HG02588 (cell line): ENCODE measurements at regions not wholly inside any gene's neighbourhood (a gene's known extent, or its start where the extent isn't known, plus 50 kb on each side); places are given as distances from the start of the nearest gene placed in this dataset.

Source experiments
- ATAC-seq: cut with Tn5 transposase; IDR thresholded peaks from one replicate; pipeline ENCODE4 v1.9.1; 2021; ENCODE audit warnings: mild to moderate bottlenecking, moderate library complexity; ENCODE audit not compliant: unreplicated experiment

- no peak for ATAC-seq
Measured at GRCh38 chr2:58686776-58687175, 445.7 kb upstream of the FANCL start.

GRCh38 chr2:58680755-58681310, 439.7 kb upstream of the FANCL start:
- no peak for ATAC-seq

GRCh38 chr2:58677748-58678147, 436.6 kb upstream of the FANCL start:
- ATAC-seq = no peak

- no peak for ATAC-seq
Measured at GRCh38 chr2:58671675-58672074, 430.6 kb upstream of the FANCL start.

GRCh38 chr2:58669998-58670397, 428.9 kb upstream of the FANCL start:
- ATAC-seq = no peak

GRCh38 chr2:58667137-58667774, 426.1 kb upstream of the FANCL start:
- ATAC-seq = no peak

GRCh38 chr2:58666323-58666970, 425.3 kb upstream of the FANCL start:
- no peak for ATAC-seq

- ATAC-seq = no peak
Measured at GRCh38 chr2:58665154-58665553, 424.0 kb upstream of the FANCL start.

- ATAC-seq = no peak
Measured at GRCh38 chr2:58664523-58665151, 423.5 kb upstream of the FANCL start.

- no peak for ATAC-seq
Measured at GRCh38 chr2:58660046-58660445, 418.9 kb upstream of the FANCL start.

GRCh38 chr2:58655152-58655551, 414.0 kb upstream of the FANCL start:
- no peak for ATAC-seq

GRCh38 chr2:58651930-58652329, 410.8 kb upstream of the FANCL start:
- no peak for ATAC-seq

GRCh38 chr2:58650781-58651180, 409.7 kb upstream of the FANCL start:
- no peak for ATAC-seq

GRCh38 chr2:58649756-58650155, 408.6 kb upstream of the FANCL start:
- no peak for ATAC-seq

GRCh38 chr2:58645017-58645416, 403.9 kb upstream of the FANCL start:
- no peak for ATAC-seq

GRCh38 chr2:58644451-58644850, 403.3 kb upstream of the FANCL start:
- no peak for ATAC-seq

GRCh38 chr2:58641001-58641400, 399.9 kb upstream of the FANCL start:
- ATAC-seq = no peak

GRCh38 chr2:58640042-58640441, 398.9 kb upstream of the FANCL start:
- no peak for ATAC-seq

GRCh38 chr2:58638256-58638805, 397.2 kb upstream of the FANCL start:
- ATAC-seq = no peak

- no peak for ATAC-seq
Measured at GRCh38 chr2:58636872-58637271, 395.7 kb upstream of the FANCL start.

GRCh38 chr2:58635801-58636375, 394.8 kb upstream of the FANCL start:
- no peak for ATAC-seq
